ENCODE measurements at regions not wholly inside any gene's neighbourhood (a gene's known extent, or its start where the extent isn't known, plus 50 kb on each side); places are given as distances from the start of the nearest gene placed in this dataset.

DNA sequence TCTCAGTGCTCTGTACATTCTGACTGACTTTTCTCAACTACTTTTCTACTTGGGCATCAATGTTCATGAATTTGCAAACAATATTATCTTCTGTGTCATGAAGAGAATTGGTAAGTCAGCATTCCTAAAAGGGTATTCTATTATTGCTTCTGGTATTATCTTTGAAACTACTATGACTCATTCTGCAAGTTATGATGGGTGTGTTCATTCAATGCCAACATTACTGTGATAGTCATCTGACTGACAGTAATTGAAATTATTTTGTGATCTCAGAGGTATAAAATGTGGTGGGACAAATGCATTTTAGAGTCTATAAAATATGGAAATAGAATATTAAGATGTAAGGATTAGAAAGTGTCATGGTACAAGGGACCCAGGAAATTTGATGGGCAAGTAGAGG, 736.0 kb upstream of the CELF4 start:
- Histone ChIP-seq H3K27ac (ENCODE audit: low read depth in 1 of 2, low read length in 1 of 2) (no peak overlapping the region), H3K9me3 (ENCODE audit: control insufficient read depth in 2 of 2, insufficient read depth in 1 of 2, low read length in 1 of 2) (no peaks in the 10 kb centered on the region), H3K27me3 (ENCODE audit: control insufficient read depth in 2 of 2, insufficient read depth in 1 of 2, low read length in 1 of 2) (no peaks in the 10 kb centered on the region), H3K36me3 (ENCODE audit: control insufficient read depth in 2 of 2, insufficient read depth in 2 of 2, low read length in 1 of 2) (no peaks in the 10 kb centered on the region), H3K4me3 (ENCODE audit: low read length in 2 of 2) (no peak overlapping the region), H3K4me1 (ENCODE audit: control insufficient read depth in 2 of 2, insufficient read depth in 2 of 2, low read length in 2 of 2) (no peaks in the 10 kb centered on the region)
- DNase-seq (ENCODE audit: low read depth in 6 of 9, low spot score in 9 of 9): no peak

GRCh38 chr18:38297910-38298309, 732.3 kb upstream of the CELF4 start:
- no peak for DNase-seq (ENCODE audit: low read depth in 6 of 9, low spot score in 9 of 9)
- Histone ChIP-seq H3K27ac (ENCODE audit: low read depth in 1 of 2, low read length in 1 of 2) (no peak overlapping the region), H3K9me3 (ENCODE audit: control insufficient read depth in 2 of 2, insufficient read depth in 1 of 2, low read length in 1 of 2) (no peaks in the 10 kb centered on the region), H3K36me3 (ENCODE audit: control insufficient read depth in 2 of 2, insufficient read depth in 2 of 2, low read length in 1 of 2) (no peaks in the 10 kb centered on the region), H3K4me1 (ENCODE audit: control insufficient read depth in 2 of 2, insufficient read depth in 2 of 2, low read length in 2 of 2) (no peaks in the 10 kb centered on the region), H3K27me3 (ENCODE audit: control insufficient read depth in 2 of 2, insufficient read depth in 1 of 2, low read length in 1 of 2) (no peaks in the 10 kb centered on the region), H3K4me3 (ENCODE audit: low read length in 2 of 2) (no peak overlapping the region)
- WGBS: 98% methylated on average over 4 of the region's 4 CpGs

GRCh38 chr18:38290229-38290628, 724.6 kb upstream of the CELF4 start:
- no peak overlapping the region for H3K4me3 ChIP-seq (ENCODE audit: low read length in 2 of 2)
- whole genome bisulfite sequencing: 98% methylated on average over 1 of the region's 1 CpG

GRCh38 chr18:38284972-38285371, 719.4 kb upstream of the CELF4 start:
- H3K36me3 ChIP-seq (ENCODE audit: control insufficient read depth in 2 of 2, insufficient read depth in 2 of 2, low read length in 1 of 2): no peaks in the 10 kb centered on the region
- H3K4me1 ChIP-seq (ENCODE audit: control insufficient read depth in 2 of 2, insufficient read depth in 2 of 2, low read length in 2 of 2): no peaks in the 10 kb centered on the region
- 95% methylated on average over 3 of the region's 3 CpGs for WGBS
- H3K9me3 ChIP-seq (ENCODE audit: control insufficient read depth in 2 of 2, insufficient read depth in 1 of 2, low read length in 1 of 2): no peaks in the 10 kb centered on the region
- no peaks in the 10 kb centered on the region for H3K27me3 ChIP-seq (ENCODE audit: control insufficient read depth in 2 of 2, insufficient read depth in 1 of 2, low read length in 1 of 2)
- H3K4me3 ChIP-seq (ENCODE audit: low read length in 2 of 2): no peak overlapping the region
- no peak for DNase-seq (ENCODE audit: low read depth in 6 of 9, low spot score in 9 of 9)
- no peak overlapping the region for H3K27ac ChIP-seq (ENCODE audit: low read depth in 1 of 2, low read length in 1 of 2)

More at GRCh38 chr18:38290229-38290628, 724.6 kb upstream of the CELF4 start:
- Histone ChIP-seq H3K27me3 (ENCODE audit: control insufficient read depth in 2 of 2, insufficient read depth in 1 of 2, low read length in 1 of 2) (no peaks in the 10 kb centered on the region), H3K36me3 (ENCODE audit: control insufficient read depth in 2 of 2, insufficient read depth in 2 of 2, low read length in 1 of 2) (no peaks in the 10 kb centered on the region), H3K4me1 (ENCODE audit: control insufficient read depth in 2 of 2, insufficient read depth in 2 of 2, low read length in 2 of 2) (no peaks in the 10 kb centered on the region), H3K9me3 (ENCODE audit: control insufficient read depth in 2 of 2, insufficient read depth in 1 of 2, low read length in 1 of 2) (no peaks in the 10 kb centered on the region), H3K27ac (ENCODE audit: low read depth in 1 of 2, low read length in 1 of 2) (no peak overlapping the region)
- no peak for DNase-seq (ENCODE audit: low read depth in 6 of 9, low spot score in 9 of 9)

- H3K27me3 ChIP-seq (ENCODE audit: control insufficient read depth in 2 of 2, insufficient read depth in 1 of 2, low read length in 1 of 2): no peaks in the 10 kb centered on the region
- no peaks in the 10 kb centered on the region for H3K4me1 ChIP-seq (ENCODE audit: control insufficient read depth in 2 of 2, insufficient read depth in 2 of 2, low read length in 2 of 2)
- 92% methylated on average over 2 of the region's 2 CpGs for WGBS
- H3K27ac ChIP-seq (ENCODE audit: low read depth in 1 of 2, low read length in 1 of 2): no peak overlapping the region
- no peaks in the 10 kb centered on the region for H3K36me3 ChIP-seq (ENCODE audit: control insufficient read depth in 2 of 2, insufficient read depth in 2 of 2, low read length in 1 of 2)
- no peak overlapping the region for H3K4me3 ChIP-seq (ENCODE audit: low read length in 2 of 2)
- DNase-seq (ENCODE audit: low read depth in 6 of 9, low spot score in 9 of 9): no peak
- H3K9me3 ChIP-seq (ENCODE audit: control insufficient read depth in 2 of 2, insufficient read depth in 1 of 2, low read length in 1 of 2): no peaks in the 10 kb centered on the region
Measured at GRCh38 chr18:38263066-38263465, 697.5 kb upstream of the CELF4 start.

GRCh38 chr18:38262661-38263060, 697.1 kb upstream of the CELF4 start:
- no peak overlapping the region for H3K4me3 ChIP-seq (ENCODE audit: low read length in 2 of 2)
- DNase-seq (ENCODE audit: low read depth in 6 of 9, low spot score in 9 of 9): no peak
- H3K4me1 ChIP-seq (ENCODE audit: control insufficient read depth in 2 of 2, insufficient read depth in 2 of 2, low read length in 2 of 2): no peaks in the 10 kb centered on the region
- no peaks in the 10 kb centered on the region for H3K9me3 ChIP-seq (ENCODE audit: control insufficient read depth in 2 of 2, insufficient read depth in 1 of 2, low read length in 1 of 2)
- no peaks in the 10 kb centered on the region for H3K27me3 ChIP-seq (ENCODE audit: control insufficient read depth in 2 of 2, insufficient read depth in 1 of 2, low read length in 1 of 2)
- no peak overlapping the region for H3K27ac ChIP-seq (ENCODE audit: low read depth in 1 of 2, low read length in 1 of 2)
- H3K36me3 ChIP-seq (ENCODE audit: control insufficient read depth in 2 of 2, insufficient read depth in 2 of 2, low read length in 1 of 2): no peaks in the 10 kb centered on the region

DNA sequence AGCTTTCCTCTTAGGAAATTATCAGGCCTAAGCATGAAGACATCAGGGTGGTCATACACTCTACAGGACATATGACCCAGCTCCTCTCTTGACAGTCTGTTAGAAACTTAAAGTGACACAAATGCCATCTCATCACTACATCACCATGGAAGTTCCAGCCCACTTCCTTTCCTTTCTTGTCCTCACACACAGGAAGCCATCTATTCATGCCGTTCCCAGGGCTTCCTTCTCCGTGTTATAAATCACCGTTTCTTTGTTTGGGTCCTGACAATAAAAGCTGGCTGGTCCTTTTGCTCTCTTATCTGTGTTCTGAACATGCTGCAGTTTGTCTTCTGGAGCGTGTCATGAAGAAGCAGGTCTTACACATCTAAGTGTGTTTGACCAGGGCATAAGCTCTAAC, 692.1 kb upstream of the CELF4 start:
- H3K9me3 ChIP-seq (ENCODE audit: control insufficient read depth in 2 of 2, insufficient read depth in 1 of 2, low read length in 1 of 2): no peaks in the 10 kb centered on the region
- no peaks in the 10 kb centered on the region for H3K27me3 ChIP-seq (ENCODE audit: control insufficient read depth in 2 of 2, insufficient read depth in 1 of 2, low read length in 1 of 2)
- DNase-seq (ENCODE audit: low read depth in 6 of 9, low spot score in 9 of 9): no peak
- H3K4me3 ChIP-seq (ENCODE audit: low read length in 2 of 2): no peak overlapping the region
- H3K27ac ChIP-seq (ENCODE audit: low read depth in 1 of 2, low read length in 1 of 2): no peak overlapping the region
- H3K4me1 ChIP-seq (ENCODE audit: control insufficient read depth in 2 of 2, insufficient read depth in 2 of 2, low read length in 2 of 2): no peaks in the 10 kb centered on the region
- H3K36me3 ChIP-seq (ENCODE audit: control insufficient read depth in 2 of 2, insufficient read depth in 2 of 2, low read length in 1 of 2): no peaks in the 10 kb centered on the region
- 22% methylated on average over 4 of the region's 4 CpGs for WGBS

GRCh38 chr18:38256366-38256765, 690.8 kb upstream of the CELF4 start:
- WGBS: 97% methylated on average over 2 of the region's 2 CpGs
- Histone ChIP-seq H3K27me3 (ENCODE audit: control insufficient read depth in 2 of 2, insufficient read depth in 1 of 2, low read length in 1 of 2) (no peaks in the 10 kb centered on the region), H3K27ac (ENCODE audit: low read depth in 1 of 2, low read length in 1 of 2) (no peak overlapping the region), H3K36me3 (ENCODE audit: control insufficient read depth in 2 of 2, insufficient read depth in 2 of 2, low read length in 1 of 2) (no peaks in the 10 kb centered on the region), H3K9me3 (ENCODE audit: control insufficient read depth in 2 of 2, insufficient read depth in 1 of 2, low read length in 1 of 2) (no peaks in the 10 kb centered on the region), H3K4me3 (ENCODE audit: low read length in 2 of 2) (no peak overlapping the region), H3K4me1 (ENCODE audit: control insufficient read depth in 2 of 2, insufficient read depth in 2 of 2, low read length in 2 of 2) (no peaks in the 10 kb centered on the region)
- DNase-seq (ENCODE audit: low read depth in 6 of 9, low spot score in 9 of 9): no peak

GRCh38 chr18:38250971-38251370, 685.4 kb upstream of the CELF4 start:
- H3K9me3 ChIP-seq (ENCODE audit: control insufficient read depth in 2 of 2, insufficient read depth in 1 of 2, low read length in 1 of 2): no peaks in the 10 kb centered on the region
- WGBS: 95% methylated on average over 5 of the region's 5 CpGs
- no peak for DNase-seq (ENCODE audit: low read depth in 6 of 9, low spot score in 9 of 9)
- H3K4me1 ChIP-seq (ENCODE audit: control insufficient read depth in 2 of 2, insufficient read depth in 2 of 2, low read length in 2 of 2): no peaks in the 10 kb centered on the region
- H3K27me3 ChIP-seq (ENCODE audit: control insufficient read depth in 2 of 2, insufficient read depth in 1 of 2, low read length in 1 of 2): no peaks in the 10 kb centered on the region
- no peak overlapping the region for H3K27ac ChIP-seq (ENCODE audit: low read depth in 1 of 2, low read length in 1 of 2)
- H3K36me3 ChIP-seq (ENCODE audit: control insufficient read depth in 2 of 2, insufficient read depth in 2 of 2, low read length in 1 of 2): no peaks in the 10 kb centered on the region
- no peak overlapping the region for H3K4me3 ChIP-seq (ENCODE audit: low read length in 2 of 2)

DNA sequence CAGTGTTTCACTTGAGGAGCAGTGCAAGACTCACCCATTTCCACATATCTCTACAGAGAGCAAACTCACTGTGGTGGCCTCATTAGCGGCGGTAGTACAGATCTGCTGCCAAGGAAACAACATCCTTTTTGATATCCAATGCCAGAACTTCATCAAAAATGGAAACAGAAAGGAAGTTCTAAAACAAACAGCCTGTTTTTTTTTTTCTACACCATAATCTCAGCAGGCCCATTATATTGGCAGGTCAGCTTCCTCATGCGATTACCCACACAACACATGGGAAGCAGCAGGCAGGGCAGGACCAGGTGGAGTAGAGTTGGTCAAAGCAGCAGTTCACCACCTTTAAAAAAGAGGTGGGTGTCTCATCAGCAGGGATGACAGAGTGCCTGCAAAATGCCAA, 678.9 kb upstream of the CELF4 start:
- WGBS: 92% methylated on average over 3 of the region's 3 CpGs
- Histone ChIP-seq H3K4me1 (ENCODE audit: control insufficient read depth in 2 of 2, insufficient read depth in 2 of 2, low read length in 2 of 2) (no peaks in the 10 kb centered on the region), H3K9me3 (ENCODE audit: control insufficient read depth in 2 of 2, insufficient read depth in 1 of 2, low read length in 1 of 2) (no peaks in the 10 kb centered on the region), H3K27ac (ENCODE audit: low read depth in 1 of 2, low read length in 1 of 2) (no peak overlapping the region), H3K36me3 (ENCODE audit: control insufficient read depth in 2 of 2, insufficient read depth in 2 of 2, low read length in 1 of 2) (no peaks in the 10 kb centered on the region), H3K4me3 (ENCODE audit: low read length in 2 of 2) (no peak overlapping the region), H3K27me3 (ENCODE audit: control insufficient read depth in 2 of 2, insufficient read depth in 1 of 2, low read length in 1 of 2) (no peaks in the 10 kb centered on the region)
- no peak for DNase-seq (ENCODE audit: low read depth in 6 of 9, low spot score in 9 of 9)

All from thymus (tissue), 11 donors.